IMR-90 (cell line): ENCODE measurements at regions not wholly inside any gene's neighbourhood (a gene's known extent, or its start where the extent isn't known, plus 50 kb on each side); places are given as distances from the start of the nearest gene placed in this dataset.

Experiments used
- ATAC-seq: fragments of 200-7000 bp; cut with Tn5 transposase; 2 replicates; pipeline ENCODE4 v1.9.1; 2020; ENCODE audit warnings: low read depth, mild to moderate bottlenecking, moderate library complexity
- BruUV-seq: library from RNA; stranded (reverse); fragments of 400-500 nt; replicated peaks from 2 replicates; lab custom pipeline; 2021; lab: Mats Ljungman, UMichigan
- CTCF ChIA-PET: fragments of 300-600 bp; formaldehyde crosslinking; extraction: SDS; loops from one replicate; lab custom pipeline; 2021; ENCODE audit warnings: antibody characterized with exemption; lab: Yijun Ruan, JAX
- POLR2A ChIA-PET: fragments of 300-600 bp; sonication (Branson Sonifier 250); formaldehyde crosslinking; loops from one replicate; lab custom pipeline; 2022; ENCODE audit warnings: antibody characterized with exemption; ENCODE audit not compliant: unreplicated experiment; lab: Charles Lee
- DNase-seq: peaks from one replicate; pipeline ENCODE4 v3.0.0; 2013
- H2AFZ ChIP-seq: replicated peaks from 2 replicates; pipeline ENCODE3; 2013; ENCODE audit warnings: low read length, mild to moderate bottlenecking; ENCODE audit not compliant: poor library complexity
- H2AK5ac ChIP-seq: 2 replicates; pipeline ENCODE4 v1.6.1; 2013; ENCODE audit warnings: low read depth, low read length, inconsistent platforms
- H2AK9ac ChIP-seq: replicated peaks from 2 replicates; pipeline ENCODE3; 2013; ENCODE audit warnings: mild to moderate bottlenecking, low read depth, low read length, moderate library complexity; ENCODE audit not compliant: poor library complexity
- H2BK120ac ChIP-seq: 2 replicates; pipeline ENCODE4 v1.6.1; 2013; ENCODE audit warnings: low read depth, low read length, inconsistent platforms
- H2BK15ac ChIP-seq: 3 replicates; pipeline ENCODE4 v1.6.1; 2013; ENCODE audit warnings: low read depth, low read length, inconsistent platforms
- H2BK20ac ChIP-seq: 2 replicates; pipeline ENCODE4 v1.6.1; 2013; ENCODE audit warnings: low read depth, mild to moderate bottlenecking, inconsistent platforms, low read length, moderate library complexity
- H2BK5ac ChIP-seq: 2 replicates; pipeline ENCODE4 v1.6.1; 2013; ENCODE audit warnings: mild to moderate bottlenecking, low read depth, low read length, inconsistent platforms; ENCODE audit not compliant: poor library complexity, severe bottlenecking
- H3K14ac ChIP-seq: replicated peaks from 2 replicates; pipeline ENCODE4 v1.6.1; 2013; ENCODE audit warnings: low read depth, low read length, inconsistent platforms
- H3K18ac ChIP-seq: 2 replicates; pipeline ENCODE4 v1.6.1; 2013; ENCODE audit warnings: low read depth, low read length, control low read depth
- H3K23ac ChIP-seq: 2 replicates; pipeline ENCODE4 v1.6.1; 2013; ENCODE audit warnings: low read depth, low read length, inconsistent platforms
- H3K27ac ChIP-seq: 2 replicates; pipeline ENCODE4 v1.5.1; 2013; ENCODE audit warnings: mild to moderate bottlenecking, control low read depth, low read length; ENCODE audit not compliant: insufficient read depth
- H3K27me3 ChIP-seq: 2 replicates; pipeline ENCODE4 v1.6.1; 2013; ENCODE audit warnings: low read length; ENCODE audit not compliant: control insufficient read depth, insufficient read depth
- H3K36me3 ChIP-seq: 2 replicates; pipeline ENCODE4 v1.6.1; 2013; ENCODE audit warnings: low read length, mixed read lengths; ENCODE audit not compliant: control insufficient read depth, insufficient read depth
- H3K4ac ChIP-seq: 2 replicates; pipeline ENCODE4 v1.6.1; 2013; ENCODE audit warnings: low read depth, low read length, inconsistent platforms
- H3K4me1 ChIP-seq: 2 replicates; pipeline ENCODE4 v1.6.1; 2013; ENCODE audit warnings: low read length, mixed read lengths; ENCODE audit not compliant: control insufficient read depth, insufficient read depth
- H3K4me2 ChIP-seq: 2 replicates; pipeline ENCODE4 v1.6.1; 2013; ENCODE audit warnings: low read depth, mild to moderate bottlenecking, control low read depth, low read length, moderate library complexity
- H3K4me3 ChIP-seq: 2 replicates; pipeline ENCODE4 v1.5.1; 2013; ENCODE audit warnings: low read depth, mild to moderate bottlenecking, control low read depth, low read length, moderate library complexity; ENCODE audit not compliant: insufficient read depth
- H3K56ac ChIP-seq: 2 replicates; pipeline ENCODE4 v1.6.1; 2013; ENCODE audit warnings: low read length, inconsistent platforms; ENCODE audit not compliant: insufficient read depth; ENCODE audit errors: extremely low read depth
- H3K79me1 ChIP-seq, 2 experiments: 2 replicates each; pipeline ENCODE4 v1.6.1; 2013; ENCODE audit warnings: low read length in 2 of 2, inconsistent platforms in 1 of 2, low read depth in 1 of 2
- H3K9ac ChIP-seq: 2 replicates; pipeline ENCODE4 v1.6.1; 2013; ENCODE audit warnings: low read depth, low read length, control low read depth
- H3K9me1 ChIP-seq: 2 replicates; pipeline ENCODE4 v1.6.1; 2013; ENCODE audit warnings: low read length, inconsistent platforms; ENCODE audit not compliant: insufficient read depth
- H3K9me3 ChIP-seq: 2 replicates; pipeline ENCODE4 v1.6.1; 2013; ENCODE audit warnings: low read length; ENCODE audit not compliant: control insufficient read depth, insufficient read depth
- H4K20me1 ChIP-seq: 2 replicates; pipeline ENCODE4 v1.6.1; 2013; ENCODE audit warnings: low read length, inconsistent platforms; ENCODE audit not compliant: insufficient read depth
- H4K5ac ChIP-seq: 2 replicates; pipeline ENCODE4 v1.6.1; 2013; ENCODE audit warnings: mild to moderate bottlenecking, low read depth, low read length, control low read depth
- H4K8ac ChIP-seq, 2 experiments: 2 replicates each; pipeline ENCODE4 v1.6.1; 2013; ENCODE audit warnings: low read depth in 2 of 2, low read length in 2 of 2, control low read depth in 1 of 2, inconsistent platforms in 1 of 2
- H4K91ac ChIP-seq: 2 replicates; pipeline ENCODE4 v1.6.1; 2013; ENCODE audit warnings: low read depth, low read length, inconsistent platforms; ENCODE audit not compliant: insufficient read depth
- MAFK ChIP-seq: IDR thresholded peaks from 2 replicates; pipeline ENCODE4 v1.6.1; 2012; ENCODE audit warnings: low read depth, low read length, improper control_type of control experiment
- POLR2A ChIP-seq: IDR thresholded peaks from 2 replicates; pipeline ENCODE4 v1.6.1; 2012; ENCODE audit warnings: mild to moderate bottlenecking, low read depth, low read length
- dilution Hi-C: fragments of 300-500 bp; cut with HindIII; formaldehyde crosslinking; loops from one replicate; pipeline ENCODE4 v1.14.3; 2018; ENCODE audit warnings: low sequenced_read_pairs; ENCODE audit not compliant: unreplicated experiment
- in situ Hi-C: fragments of 300-500 bp; cut with MboI; formaldehyde crosslinking; loops from 3 replicates; pipeline ENCODE4 v1.14.3; 2019; ENCODE audit warnings: low sequenced_read_pairs, inconsistent platforms, mixed read lengths
- intact Hi-C: fragments of 100-400 bp; cut with micrococcal nuclease; formaldehyde crosslinking; loops from 2 replicates; pipeline ENCODE4 v1.10.0; 2022

GRCh38 chr4:18480928-18481327 is 459.4 kb upstream of the LCORL start:
- no peak overlapping the region for H2BK120ac ChIP-seq
- dilution Hi-C loops = no loop called here
- H2AK9ac ChIP-seq = no peak overlapping the region
- H2AFZ ChIP-seq = no peak overlapping the region
- H4K8ac ChIP-seq = no peak overlapping the region
- H4K5ac ChIP-seq = no peak overlapping the region
- ChIA-PET CTCF (no interaction called here), POLR2A (no interaction called here)
- H3K4me1 ChIP-seq = no peaks in the 10 kb centered on the region
- H3K27me3 ChIP-seq = no peaks in the 10 kb centered on the region
- H3K56ac ChIP-seq = no peak overlapping the region
- H3K27ac ChIP-seq = no peak overlapping the region
- no TSS peak for BruUV-seq
- no peaks in the 10 kb centered on the region for H3K9me1 ChIP-seq
- DNase-seq = no peak
- in situ Hi-C loops = no loop called here
- ATAC-seq = no peak
- no peak overlapping the region for H2BK5ac ChIP-seq
- no peak overlapping the region for H3K14ac ChIP-seq
- H3K23ac ChIP-seq = no peak overlapping the region
- H3K4me2 ChIP-seq = no peak overlapping the region
- no peaks in the 10 kb centered on the region for H3K36me3 ChIP-seq
- H3K9ac ChIP-seq = no peak overlapping the region
- H3K18ac ChIP-seq = no peak overlapping the region
- H3K9me3 ChIP-seq = 0 out of 2 replicates have a peak, but pooled peaks cover 2% of the 10 kb centered on the region
- H3K79me1 ChIP-seq = no peaks in the 10 kb centered on the region
- intact Hi-C loops = no loop called here
- no peak overlapping the region for H2AK5ac ChIP-seq
- no peak overlapping the region for H4K91ac ChIP-seq
- H4K20me1 ChIP-seq = no peaks in the 10 kb centered on the region
- no peak overlapping the region for H2BK20ac ChIP-seq
- no peak overlapping the region for H2BK15ac ChIP-seq
- no peak for TF ChIP-seq POLR2A
- TF ChIP-seq MAFK = no peak
- H3K4me3 ChIP-seq = no peak overlapping the region
- no peak overlapping the region for H3K4ac ChIP-seq
